ENCODE measurements at regions not wholly inside any gene's neighbourhood (a gene's known extent, or its start where the extent isn't known, plus 50 kb on each side); places are given as distances from the start of the nearest gene placed in this dataset.

DNA sequence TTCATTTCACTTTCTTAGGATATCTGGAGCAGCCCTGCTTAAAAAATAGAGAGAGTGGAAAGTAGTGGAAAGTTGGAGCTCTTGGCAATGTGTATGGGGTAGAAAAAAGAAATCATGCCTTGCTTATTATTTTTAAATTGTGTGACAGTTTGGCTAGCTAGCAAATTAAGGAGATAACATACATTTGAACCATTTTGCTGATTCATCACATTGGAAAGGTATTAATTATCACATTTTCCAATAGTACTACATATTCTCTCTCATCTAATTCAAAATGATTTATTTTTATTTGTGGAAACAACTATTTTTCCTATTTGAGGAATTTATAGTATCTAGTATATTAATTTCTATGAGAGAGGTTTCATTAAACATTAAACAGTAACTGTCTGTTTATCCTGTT, 280.4 kb downstream of the KLHL4 start:
- TF ChIP-seq CTCF (IDR thresholded peaks at IDR 0.05 in 8 of 11, conservative IDR thresholded peaks at IDR 0.05 in 3 of 11) (no peak), POLR2A (IDR thresholded peaks at IDR 0.05) (no peak), POLR2AphosphoS5 (IDR thresholded peaks at IDR 0.05) (no peak)
